Esophagus muscularis mucosa (tissue), 4 donors: ENCODE measurements at regions not wholly inside any gene's neighbourhood (a gene's known extent, or its start where the extent isn't known, plus 50 kb on each side); places are given as distances from the start of the nearest gene placed in this dataset.

ENCODE experiments used
- DNase-seq: peaks from one replicate; pipeline ENCODE4 v3.0.0-alpha.2; 2017; ENCODE audit errors: extremely low spot score
- H3K27ac ChIP-seq, 4 donors: fragments of 200-600 bp; sonication (generic); replicated peaks in 1 of 4; 1 replicate in 3 of 4; 2 replicates in 1 of 4; pipeline ENCODE4 v1.5.1; 2016 to 2019; ENCODE audit warnings: mild to moderate bottlenecking in 1 of 4
- H3K27me3 ChIP-seq, 4 donors: fragments of 200-600 bp; sonication (generic); one replicate each; pipeline versions ENCODE4 v1.5.1 to v1.6.0; 2016 to 2019
- H3K36me3 ChIP-seq, 4 donors: fragments of 200-600 bp; sonication (generic); one replicate each; pipeline ENCODE4 v1.5.1; 2016 to 2019
- H3K4me1 ChIP-seq, 4 donors: fragments of 200-600 bp; sonication (generic); one replicate each; pipeline ENCODE4 v1.5.1; 2016 to 2019
- H3K4me3 ChIP-seq, 4 donors: fragments of 200-600 bp; sonication (generic); 1 replicate in 2 of 4; 2 replicates in 2 of 4; pipeline ENCODE4 v1.5.1; 2016 to 2019; ENCODE audit warnings: mild to moderate bottlenecking in 4 of 4, moderate library complexity in 1 of 4
- H3K9me3 ChIP-seq, 4 donors: fragments of 200-600 bp; sonication (generic); 1 replicate in 3 of 4; 2 replicates in 1 of 4; pipeline ENCODE4 v1.5.1; 2016 to 2019
- EP300 ChIP-seq: sonication (generic); formaldehyde crosslinking; IDR thresholded peaks from one replicate; pipeline ENCODE4 v1.6.1; 2017; ENCODE audit warnings: antibody characterized with exemption
- POLR2A ChIP-seq: fragments of 450-650 bp; IDR thresholded peaks from one replicate; pipeline ENCODE4 v1.6.1; 2017; ENCODE audit warnings: antibody characterized with exemption, moderate library complexity, mild to moderate bottlenecking, low read depth
- POLR2AphosphoS5 ChIP-seq, 2 donors: sonication (generic); formaldehyde crosslinking; IDR thresholded peaks; one replicate each; pipeline ENCODE4 v1.6.1; 2017; ENCODE audit warnings: antibody characterized with exemption in 2 of 2
- WGBS: methylation state at CpG from one replicate; pipeline ENCODE4 v1.1.5; 2018; 5-methylcytosine and 5-hydroxymethylcytosine counted together
- intact Hi-C: fragments of 100-400 bp; cut with DNase I; formaldehyde crosslinking; loops from one replicate; pipeline ENCODE4 v1.15.1; 2023
- TF ChIP-seq, protein P1 (sequence below), 3 experiments: fragments of 200-600 bp in 2 of 3; fragments of 450-650 bp in 1 of 3; sonication (generic) in 2 of 3; IDR thresholded peaks; one replicate each; pipeline ENCODE4 v1.5.1; 2017 to 2019; ENCODE audit warnings: antibody characterized with exemption in 3 of 3, mild to moderate bottlenecking in 2 of 3, moderate library complexity in 1 of 3

DNA sequence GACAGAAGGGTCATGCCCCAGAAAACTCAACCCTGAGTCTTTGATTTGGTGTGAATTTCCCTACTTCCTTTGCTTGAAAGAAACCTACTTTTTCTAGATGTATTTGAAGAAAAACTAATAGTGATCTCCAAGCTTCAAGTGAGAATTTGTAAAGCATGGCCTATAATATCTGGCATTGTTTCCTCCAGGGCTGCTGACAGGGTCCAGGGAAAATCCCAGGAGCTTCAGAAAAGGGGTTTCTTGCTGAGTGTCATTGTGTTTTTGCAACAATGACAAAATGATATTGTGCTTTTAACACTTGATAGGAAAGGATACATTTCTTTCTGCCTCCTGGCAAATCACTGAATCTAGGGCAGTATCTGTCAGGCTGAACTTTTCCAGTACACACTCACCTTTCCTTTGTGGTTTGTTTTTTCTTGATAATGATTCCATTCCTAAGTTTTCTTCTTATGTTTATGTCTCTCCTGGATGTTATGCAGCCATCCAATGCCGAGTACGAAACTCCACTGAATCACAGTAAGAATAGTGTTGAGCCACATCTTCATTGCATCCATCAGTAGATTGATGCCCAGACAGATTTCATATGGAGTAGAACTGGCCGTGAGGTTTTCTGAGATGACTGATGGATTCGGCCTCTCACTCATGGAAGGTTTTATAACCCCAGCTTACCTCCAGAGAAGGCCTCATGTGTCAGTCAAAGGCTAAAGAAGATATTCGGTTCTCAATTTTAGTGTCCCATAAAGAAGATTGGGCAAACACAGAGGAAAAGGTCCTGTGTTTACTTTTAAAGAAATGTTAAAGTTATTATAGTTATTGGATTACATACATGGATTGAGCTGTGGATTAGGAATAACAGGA is 76.9 kb upstream of the STEAP1B start:
- H3K36me3 ChIP-seq, result peaks cover 0 to 26% (median 0%) of the 10 kb centered on the region in 4 donors
- WGBS, result 74% methylated on average over 5 of the region's 5 CpGs
- H3K4me1 ChIP-seq, result peaks cover 9 to 35% (median 27%) of the 10 kb centered on the region in 4 donors
- no peaks in the 10 kb centered on the region for H3K27me3 ChIP-seq
- H3K9me3 ChIP-seq, result no peaks in the 10 kb centered on the region
- intact Hi-C loops, result no loop called here
- no peak overlapping the region for H3K4me3 ChIP-seq
- no peak for DNase-seq
- TF ChIP-seq POLR2AphosphoS5 (IDR thresholded peaks at IDR 0.05) (no peak), EP300 (no peak), POLR2A (no peak)
- TF ChIP-seq, protein P1, sequence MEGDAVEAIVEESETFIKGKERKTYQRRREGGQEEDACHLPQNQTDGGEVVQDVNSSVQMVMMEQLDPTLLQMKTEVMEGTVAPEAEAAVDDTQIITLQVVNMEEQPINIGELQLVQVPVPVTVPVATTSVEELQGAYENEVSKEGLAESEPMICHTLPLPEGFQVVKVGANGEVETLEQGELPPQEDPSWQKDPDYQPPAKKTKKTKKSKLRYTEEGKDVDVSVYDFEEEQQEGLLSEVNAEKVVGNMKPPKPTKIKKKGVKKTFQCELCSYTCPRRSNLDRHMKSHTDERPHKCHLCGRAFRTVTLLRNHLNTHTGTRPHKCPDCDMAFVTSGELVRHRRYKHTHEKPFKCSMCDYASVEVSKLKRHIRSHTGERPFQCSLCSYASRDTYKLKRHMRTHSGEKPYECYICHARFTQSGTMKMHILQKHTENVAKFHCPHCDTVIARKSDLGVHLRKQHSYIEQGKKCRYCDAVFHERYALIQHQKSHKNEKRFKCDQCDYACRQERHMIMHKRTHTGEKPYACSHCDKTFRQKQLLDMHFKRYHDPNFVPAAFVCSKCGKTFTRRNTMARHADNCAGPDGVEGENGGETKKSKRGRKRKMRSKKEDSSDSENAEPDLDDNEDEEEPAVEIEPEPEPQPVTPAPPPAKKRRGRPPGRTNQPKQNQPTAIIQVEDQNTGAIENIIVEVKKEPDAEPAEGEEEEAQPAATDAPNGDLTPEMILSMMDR (IDR thresholded peaks at IDR 0.05), result no peak
- peak overlapping the region; percentile 63 to 78 (median 68) for H3K27ac ChIP-seq

DNA sequence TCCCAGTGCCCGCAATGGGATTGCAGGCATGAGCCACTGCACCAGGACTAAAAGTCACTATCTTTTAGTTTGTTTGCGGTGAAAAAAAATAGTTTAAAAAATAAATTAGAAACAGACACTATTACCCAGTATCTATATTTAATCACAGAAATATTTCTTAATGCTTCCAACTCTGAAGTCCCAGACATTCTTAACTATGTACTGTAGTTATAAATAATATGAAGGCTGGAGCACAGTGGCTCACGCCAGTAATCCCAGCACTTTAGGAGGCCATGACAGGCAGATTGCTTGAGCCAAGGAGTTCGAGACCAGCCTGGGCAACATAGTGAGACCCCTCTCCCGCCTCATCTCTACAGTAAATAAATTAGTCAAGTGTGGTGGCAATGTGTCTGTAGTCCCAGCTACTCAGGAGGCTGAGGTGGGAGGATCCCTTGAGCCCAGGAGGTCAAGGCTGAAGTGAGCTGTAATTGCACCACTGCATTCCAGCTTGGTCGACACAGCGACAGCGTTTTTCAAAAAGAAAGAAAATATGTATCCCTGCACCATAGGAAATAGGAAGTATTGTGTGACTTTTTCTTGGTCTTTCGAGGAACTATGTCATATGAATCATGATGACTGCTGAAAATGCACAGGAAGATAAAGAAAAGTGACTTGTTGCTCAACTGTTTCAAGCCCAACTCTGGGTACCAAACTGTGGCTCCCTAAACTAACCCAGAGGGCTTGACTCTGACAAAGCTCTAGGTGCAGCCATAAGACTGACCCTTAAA is 74.9 kb upstream of the STEAP1B start:
- intact Hi-C loops, result no loop called here
- H3K4me1 ChIP-seq, result peaks cover 9 to 39% (median 27%) of the 10 kb centered on the region in 4 donors
- no peak overlapping the region for H3K27ac ChIP-seq
- no peaks in the 10 kb centered on the region for H3K27me3 ChIP-seq
- TF ChIP-seq, protein P1 (IDR thresholded peaks at IDR 0.05), result no peak
- no peak for TF ChIP-seq POLR2AphosphoS5 (IDR thresholded peaks at IDR 0.05)
- TF ChIP-seq EP300, result no peak
- no peak for TF ChIP-seq POLR2A
- H3K4me3 ChIP-seq, result no peak overlapping the region
- peaks cover 0 to 38% (median 0%) of the 10 kb centered on the region in 4 donors for H3K36me3 ChIP-seq
- DNase-seq, result no peak
- 75% methylated on average over 9 of the region's 9 CpGs for WGBS
- H3K9me3 ChIP-seq, result no peaks in the 10 kb centered on the region

DNA sequence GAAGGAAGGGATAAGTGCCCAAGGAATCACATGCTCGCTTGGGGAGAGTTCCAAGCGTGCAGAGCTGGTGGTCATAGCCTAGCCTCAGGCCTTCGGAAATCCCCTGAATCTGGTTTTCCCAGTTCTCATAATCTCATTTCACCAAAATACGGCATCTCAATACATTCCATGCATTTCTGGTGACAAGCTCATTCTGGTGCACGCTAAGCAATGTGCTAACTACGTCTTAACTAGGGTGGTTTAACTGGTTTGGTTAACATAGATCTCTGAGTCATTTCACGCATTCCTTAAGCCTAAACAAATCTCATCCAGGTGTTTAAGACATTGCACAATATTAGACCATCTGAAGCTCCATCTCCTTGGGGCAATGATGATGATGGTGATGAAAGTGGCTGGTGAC is 72.9 kb upstream of the STEAP1B start:
- TF ChIP-seq POLR2AphosphoS5 (IDR thresholded peaks at IDR 0.05) (no peak), EP300 (no peak), POLR2A (no peak)
- TF ChIP-seq, protein P1 (IDR thresholded peaks at IDR 0.05), result no peak
- WGBS, result 88% methylated on average over 6 of the region's 7 CpGs
- intact Hi-C loops, result no loop called here
- no peak overlapping the region for H3K4me3 ChIP-seq
- no peaks in the 10 kb centered on the region for H3K27me3 ChIP-seq
- DNase-seq, result no peak
- H3K4me1 ChIP-seq, result peaks cover 5 to 35% (median 20%) of the 10 kb centered on the region in 4 donors
- H3K9me3 ChIP-seq, result no peaks in the 10 kb centered on the region
- H3K36me3 ChIP-seq, result peaks cover 0 to 40% (median 0%) of the 10 kb centered on the region in 4 donors
- H3K27ac ChIP-seq, result no peak overlapping the region

DNA sequence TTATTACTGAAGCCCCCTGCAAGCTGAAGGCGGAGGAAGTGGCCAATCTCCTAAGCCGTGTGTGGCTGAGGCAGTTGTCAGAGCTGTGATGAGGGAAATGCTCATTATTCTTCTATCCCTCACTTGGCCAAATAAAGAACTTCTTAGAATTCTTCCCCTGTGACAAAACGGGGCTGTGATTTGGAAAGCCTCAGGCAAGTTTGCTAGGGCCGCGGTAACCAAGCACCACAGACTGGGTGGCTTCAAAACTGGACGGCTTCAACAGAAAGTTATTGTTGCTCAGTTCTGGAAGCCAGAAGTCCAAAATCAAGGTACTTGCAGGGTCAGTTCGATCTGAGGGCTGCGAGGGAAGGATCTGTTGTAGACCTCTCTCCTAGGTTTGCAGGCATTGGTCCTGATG is 72.3 kb upstream of the STEAP1B start:
- Histone ChIP-seq H3K4me3 (no peak overlapping the region), H3K9me3 (no peaks in the 10 kb centered on the region), H3K27ac (no peak overlapping the region), H3K36me3 (peaks cover 0 to 40% (median 0%) of the 10 kb centered on the region in 4 donors), H3K4me1 (peaks cover 0 to 29% (median 14%) of the 10 kb centered on the region in 4 donors), H3K27me3 (no peaks in the 10 kb centered on the region)
- intact Hi-C loops, result no loop called here
- WGBS, result 81% methylated on average over 8 of the region's 8 CpGs
- no peak for DNase-seq
- TF ChIP-seq POLR2AphosphoS5 (IDR thresholded peaks at IDR 0.05), result no peak
- TF ChIP-seq EP300, result no peak
- no peak for TF ChIP-seq POLR2A
- TF ChIP-seq, protein P1 (IDR thresholded peaks at IDR 0.05), result no peak
